GM12891 (cell line): ENCODE measurements at regions not wholly inside any gene's neighbourhood (a gene's known extent, or its start where the extent isn't known, plus 50 kb on each side); places are given as distances from the start of the nearest gene placed in this dataset.

Experiments
- DNase-seq: peaks from one replicate; pipeline ENCODE4 v3.0.0; 2011; ENCODE audit warnings: low spot score; ENCODE audit not compliant: insufficient read length
- FAIRE-seq: peaks from 2 replicates; lab custom pipeline; 2011; peaks lifted over from hg19 to GRCh38; lab: Jason Lieb, UNC
- PAX5 ChIP-seq: IDR thresholded peaks from 2 replicates; pipeline ENCODE4 v1.6.1; 2011; ENCODE audit warnings: low read length, moderate library complexity, mild to moderate bottlenecking; ENCODE audit not compliant: insufficient read depth, severe bottlenecking
- POLR2A ChIP-seq: IDR thresholded peaks from 2 replicates; pipeline ENCODE4 v1.6.1; 2011; ENCODE audit warnings: low read depth, low read length, control low read depth
- POLR2AphosphoS5 ChIP-seq: IDR thresholded peaks from 2 replicates; pipeline ENCODE4 v1.6.1; 2011; ENCODE audit warnings: low read depth, low read length, control low read depth
- POU2F2 ChIP-seq: IDR thresholded peaks from 2 replicates; pipeline ENCODE4 v1.6.1; 2011; ENCODE audit warnings: low read depth, mild to moderate bottlenecking, control low read depth, low read length, moderate library complexity
- SPI1 ChIP-seq: IDR thresholded peaks from 2 replicates; pipeline ENCODE4 v1.6.1; 2011; ENCODE audit warnings: low read depth, low read length, control low read depth
- TAF1 ChIP-seq: IDR thresholded peaks from 2 replicates; pipeline ENCODE4 v1.6.1; 2011; ENCODE audit warnings: low read depth, low read length, control low read depth

- DNase-seq (no peak), FAIRE-seq (no peak)
- TF ChIP-seq POU2F2: no peak
These were observed 1039.3 kb upstream of the PIK3C3 start for GRCh38 chr18:40915724-40916123.

DNA sequence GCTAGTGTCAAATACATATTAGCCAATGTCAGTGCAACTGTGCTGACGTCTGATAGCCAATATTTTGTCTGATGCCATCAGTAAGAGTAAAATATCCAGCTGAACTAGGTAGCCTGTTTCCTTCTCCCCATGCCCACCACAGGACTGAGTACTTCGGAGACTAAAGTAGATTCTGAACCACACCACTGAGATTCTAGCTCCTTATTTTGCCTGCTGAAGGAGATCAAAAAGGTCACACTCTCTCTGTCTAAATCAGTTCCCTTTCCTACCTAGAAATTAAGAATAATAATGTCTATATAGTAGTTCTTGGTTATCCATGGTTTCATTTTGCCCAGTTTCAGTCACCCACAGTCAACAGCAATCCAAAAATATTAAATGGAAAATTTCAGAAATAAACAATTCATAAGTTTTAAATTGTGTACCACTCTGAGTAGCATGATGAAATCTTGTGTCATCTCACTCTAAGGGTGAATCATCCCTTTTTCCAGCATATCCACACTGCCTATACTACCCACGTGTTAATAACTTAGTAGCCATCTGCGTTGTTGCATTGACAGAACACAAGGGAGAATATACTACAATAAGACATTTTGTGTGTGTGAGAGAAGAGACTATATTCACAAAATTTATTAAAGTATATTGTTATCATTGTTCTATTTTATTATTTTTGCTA is 1043.3 kb upstream of the PIK3C3 start:
- FAIRE-seq (no peak), DNase-seq (no peak)
- TF ChIP-seq PAX5 (no peak), TAF1 (no peak), SPI1 (no peak), POLR2AphosphoS5 (no peak), POLR2A (no peak), POU2F2 (no peak)

DNA sequence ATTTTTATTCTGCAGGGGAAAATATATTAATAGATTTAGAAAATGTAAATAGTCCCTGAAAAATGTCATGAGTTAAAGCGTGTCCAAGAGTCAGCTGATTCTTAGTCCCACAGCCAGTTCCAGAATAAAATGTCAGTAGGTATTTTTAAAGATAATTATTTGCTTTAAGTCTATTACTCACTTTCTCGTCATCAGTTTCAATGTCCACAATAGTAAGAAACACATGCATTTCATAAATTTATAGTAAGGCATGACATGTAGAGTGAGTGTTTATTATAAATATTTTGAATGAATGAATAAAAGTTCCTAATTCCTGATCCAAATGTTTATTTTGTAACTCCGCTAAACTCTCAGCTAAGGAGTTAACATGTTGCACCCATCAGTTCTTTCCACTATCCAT is 1044.0 kb upstream of the PIK3C3 start:
- no peak for DNase-seq
- TF ChIP-seq TAF1 (no peak), POLR2A (no peak), POLR2AphosphoS5 (no peak), POU2F2 (no peak), SPI1 (no peak), PAX5 (no peak)
- no peak for FAIRE-seq

DNA sequence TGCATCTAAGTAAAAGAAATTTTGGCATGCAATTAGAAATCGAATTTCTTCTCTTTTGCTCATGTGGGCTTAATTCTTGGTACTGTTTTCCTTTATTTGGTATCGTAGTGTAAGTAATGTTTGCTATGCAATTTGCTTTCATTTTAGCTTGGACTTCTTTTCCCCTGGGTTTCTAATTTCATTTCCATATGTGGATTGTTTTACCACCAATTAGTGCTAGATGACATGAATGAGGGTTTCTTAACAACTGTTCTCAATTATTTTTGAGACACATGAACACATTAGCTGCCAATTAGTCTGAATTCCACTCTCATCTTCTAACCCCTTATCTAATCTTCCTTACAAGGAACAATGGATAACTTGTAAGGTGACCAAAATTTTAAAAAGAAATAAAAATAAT is 1047.2 kb upstream of the PIK3C3 start:
- TF ChIP-seq PAX5 (no peak), POLR2A (no peak), TAF1 (no peak), SPI1 (no peak), POLR2AphosphoS5 (no peak), POU2F2 (no peak)
- no peak for FAIRE-seq
- no peak for DNase-seq

GRCh38 chr18:40904295-40904694 is 1050.7 kb upstream of the PIK3C3 start:
- DNase-seq (no peak), FAIRE-seq (no peak)
- TF ChIP-seq TAF1: no peak

DNA sequence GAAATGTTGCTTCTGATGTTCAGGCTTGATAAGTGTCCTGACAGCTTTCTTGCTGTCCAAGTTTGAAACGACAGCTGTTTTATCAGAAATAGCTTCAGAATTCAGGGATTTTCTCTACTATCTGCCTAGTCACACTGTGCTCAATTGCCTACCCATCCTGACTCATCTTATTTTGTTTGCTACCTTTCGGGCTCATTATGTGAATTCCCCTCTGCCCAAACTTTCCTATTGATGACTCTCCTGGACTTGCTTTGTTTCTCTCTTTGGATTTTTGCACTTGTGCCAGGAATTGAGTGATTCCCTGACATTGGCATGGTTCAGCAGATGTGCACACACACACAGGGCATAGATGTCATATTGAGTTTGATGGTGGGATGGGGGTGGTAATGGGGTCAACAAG is 1052.6 kb upstream of the PIK3C3 start:
- DNase-seq (no peak), FAIRE-seq (no peak)
- TF ChIP-seq POLR2AphosphoS5 (no peak), SPI1 (no peak), POLR2A (no peak), PAX5 (no peak), TAF1 (no peak)

DNA sequence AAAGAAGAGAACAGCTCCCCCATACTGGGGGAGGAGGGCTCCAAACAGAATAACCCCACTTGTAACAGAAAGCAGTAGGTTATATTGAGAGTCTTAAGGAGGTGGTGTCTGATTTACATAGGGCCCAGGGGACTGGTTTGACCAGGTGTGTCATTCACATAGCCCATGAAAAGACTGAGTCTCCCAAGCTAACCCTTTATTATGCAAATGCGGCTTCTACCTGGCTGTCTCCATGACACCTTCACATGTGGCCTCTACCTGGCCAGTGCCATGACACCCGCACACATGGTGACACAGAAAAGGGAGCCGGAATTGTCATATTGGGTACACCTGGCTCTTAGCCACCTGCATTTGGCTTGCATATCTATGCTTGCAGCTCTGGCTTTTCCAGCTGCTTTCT is 1057.2 kb upstream of the PIK3C3 start:
- FAIRE-seq (no peak), DNase-seq (no peak)
- no peak for TF ChIP-seq POLR2AphosphoS5

DNA sequence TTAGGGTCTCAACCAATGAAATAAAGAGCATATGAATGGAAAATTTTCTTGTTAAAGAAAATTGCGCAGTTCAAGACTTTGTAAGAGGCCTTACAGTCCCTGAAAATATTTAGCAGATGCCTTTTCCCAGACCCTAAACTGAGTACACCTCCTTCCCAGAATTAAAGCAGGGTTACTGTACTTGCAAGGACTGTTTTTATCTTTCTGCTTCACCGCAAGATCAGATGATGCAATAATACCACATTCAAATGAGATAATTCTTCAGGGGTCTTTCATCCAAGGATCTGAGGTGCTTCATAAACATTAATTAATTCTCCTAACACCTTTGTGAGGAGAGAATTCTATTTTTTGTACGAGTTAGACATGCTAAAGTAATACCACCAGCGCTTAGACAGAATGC is 1071.8 kb upstream of the PIK3C3 start:
- FAIRE-seq: no peak
- TF ChIP-seq POLR2A (no peak), PAX5 (no peak), POLR2AphosphoS5 (no peak), SPI1 (no peak), POU2F2 (no peak), TAF1 (no peak)
- DNase-seq: no peak

DNA sequence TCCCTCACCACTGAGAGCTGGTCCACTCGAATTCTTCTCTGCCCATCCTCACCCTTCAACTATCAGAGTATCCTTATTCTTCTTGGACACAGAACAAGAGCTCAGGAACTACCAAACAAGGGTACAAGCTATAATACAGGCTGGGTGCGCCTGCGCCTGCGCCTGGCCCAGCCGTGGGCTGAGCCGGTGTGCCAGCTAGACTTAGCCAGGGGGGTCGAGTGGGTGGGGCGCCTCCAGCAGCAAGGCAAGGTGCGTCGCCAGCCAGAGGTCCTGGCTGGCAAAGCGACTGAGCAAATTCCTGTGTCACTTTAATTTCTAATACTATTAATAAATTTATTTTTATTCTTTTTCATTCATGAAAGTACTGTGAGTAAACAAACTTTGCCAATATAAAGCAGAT is 1072.6 kb upstream of the PIK3C3 start:
- no peak for FAIRE-seq
- no peak for TF ChIP-seq POU2F2
- no peak for TF ChIP-seq PAX5
- no peak for TF ChIP-seq POLR2A
- no peak for TF ChIP-seq TAF1
- TF ChIP-seq SPI1: no peak
- no peak for TF ChIP-seq POLR2AphosphoS5

DNA sequence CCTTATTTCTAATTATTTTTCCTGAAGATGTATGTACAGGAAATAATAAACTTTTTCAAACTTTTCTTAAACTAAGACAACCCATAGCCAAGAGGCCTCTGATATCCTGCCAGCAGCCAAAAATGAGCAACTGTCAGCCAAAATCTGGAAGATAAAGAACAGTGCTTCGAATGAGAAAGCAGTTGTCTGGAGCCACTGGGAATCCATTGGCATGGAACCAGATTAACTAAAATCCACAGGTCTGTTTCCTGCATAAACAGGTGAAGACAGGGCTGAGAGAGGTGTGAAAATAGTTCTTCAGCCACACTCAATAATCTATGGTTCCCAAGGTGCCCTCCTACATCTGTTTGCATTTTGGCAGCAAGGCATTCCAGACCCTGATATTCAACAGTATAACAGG is 1076.7 kb upstream of the PIK3C3 start:
- FAIRE-seq (no peak), DNase-seq (no peak)
- no peak for TF ChIP-seq POU2F2
- no peak for TF ChIP-seq SPI1
- TF ChIP-seq TAF1: no peak
- no peak for TF ChIP-seq POLR2AphosphoS5
- no peak for TF ChIP-seq PAX5
- no peak for TF ChIP-seq POLR2A

More for the DNA sequence above, 1072.6 kb upstream of the PIK3C3 start:
- no peak for DNase-seq
